Caco-2 (cell line): ENCODE measurements at regions not wholly inside any gene's neighbourhood (a gene's known extent, or its start where the extent isn't known, plus 50 kb on each side); places are given as distances from the start of the nearest gene placed in this dataset.

Experiments
- BruUV-seq: library from RNA; stranded (reverse); fragments of 400-500 nt; replicated peaks from 2 replicates; lab custom pipeline; 2021; lab: Mats Ljungman, UMichigan
- CTCF ChIA-PET: fragments of 300-600 bp; sonication (Branson Sonifier 250); formaldehyde crosslinking; loops from one replicate; lab custom pipeline; 2022; ENCODE audit warnings: antibody characterized with exemption; lab: Charles Lee
- POLR2A ChIA-PET: fragments of 300-600 bp; sonication (Branson Sonifier 250); formaldehyde crosslinking; loops from one replicate; lab custom pipeline; 2022; ENCODE audit warnings: antibody characterized with exemption; lab: Charles Lee
- DNase-seq, 2 experiments: peaks; one replicate each; pipeline versions ENCODE4 v3.0.0 to v3.0.0-alpha.2; 2020 to 2022
- H3K27me3 ChIP-seq: replicated peaks from 2 replicates; pipeline ENCODE4 v1.6.0; 2011; ENCODE audit warnings: low read length; ENCODE audit not compliant: control insufficient read depth, insufficient read depth
- H3K36me3 ChIP-seq: 2 replicates; pipeline ENCODE4 v1.5.1; 2011; ENCODE audit warnings: low read length; ENCODE audit not compliant: control insufficient read depth, insufficient read depth
- H3K4me1 ChIP-seq: fragments of 250-450 bp; sonication (Bioruptor Pico); 2 replicates; pipeline ENCODE4 v1.5.1; 2020; ENCODE audit warnings: mild to moderate bottlenecking
- H3K4me3 ChIP-seq: 2 replicates; pipeline ENCODE4 v1.5.1; 2011; ENCODE audit warnings: low read depth, mild to moderate bottlenecking, control low read depth, low read length
- H3K9me3 ChIP-seq: fragments of 250-450 bp; sonication (Bioruptor Pico); 2 replicates; pipeline ENCODE4 v1.5.1; 2020; ENCODE audit warnings: mild to moderate bottlenecking, moderate library complexity
- H3K27ac Mint-ChIP-seq: one replicate; pipeline ENCODE4 v1.8.0; 2022; ENCODE audit warnings: mixed read lengths; ENCODE audit not compliant: unreplicated experiment
- H3K27me3 Mint-ChIP-seq: one replicate; pipeline ENCODE4 v1.8.0; 2022; ENCODE audit warnings: mixed read lengths; ENCODE audit not compliant: insufficient read depth, unreplicated experiment
- H3K36me3 Mint-ChIP-seq: one replicate; pipeline ENCODE4 v1.8.0; 2022; ENCODE audit warnings: mild to moderate bottlenecking, mixed read lengths; ENCODE audit not compliant: insufficient read depth, unreplicated experiment
- H3K4me1 Mint-ChIP-seq: one replicate; pipeline ENCODE4 v1.8.0; 2022; ENCODE audit warnings: low read depth, mixed read lengths; ENCODE audit not compliant: unreplicated experiment
- H3K4me3 Mint-ChIP-seq: one replicate; pipeline ENCODE4 v1.8.0; 2022; ENCODE audit warnings: mild to moderate bottlenecking, moderate library complexity, mixed read lengths; ENCODE audit not compliant: unreplicated experiment
- H3K9me3 Mint-ChIP-seq: one replicate; pipeline ENCODE4 v1.8.0; 2022; ENCODE audit warnings: mixed read lengths; ENCODE audit not compliant: unreplicated experiment
- intact Hi-C: fragments of 100-400 bp; cut with micrococcal nuclease; formaldehyde crosslinking; loops from one replicate; pipeline ENCODE4 v1.10.0; 2022; ENCODE audit not compliant: unreplicated experiment
- TF ChIP-seq, protein P1 (sequence below), 2 experiments: fragments of 200-600 bp in 1 of 2; IDR thresholded peaks; 1 replicate in 1 of 2; 2 replicates in 1 of 2; pipeline versions ENCODE4 v1.5.1 to v1.8.0; 2011 to 2022; ENCODE audit warnings: antibody characterized with exemption in 1 of 2, control low read depth in 1 of 2, inconsistent platforms in 1 of 2, low read depth in 1 of 2, low read length in 1 of 2, mild to moderate bottlenecking in 1 of 2, moderate library complexity in 1 of 2; ENCODE audit not compliant: insufficient read depth in 1 of 2, severe bottlenecking in 1 of 2, unreplicated experiment in 1 of 2

DNA sequence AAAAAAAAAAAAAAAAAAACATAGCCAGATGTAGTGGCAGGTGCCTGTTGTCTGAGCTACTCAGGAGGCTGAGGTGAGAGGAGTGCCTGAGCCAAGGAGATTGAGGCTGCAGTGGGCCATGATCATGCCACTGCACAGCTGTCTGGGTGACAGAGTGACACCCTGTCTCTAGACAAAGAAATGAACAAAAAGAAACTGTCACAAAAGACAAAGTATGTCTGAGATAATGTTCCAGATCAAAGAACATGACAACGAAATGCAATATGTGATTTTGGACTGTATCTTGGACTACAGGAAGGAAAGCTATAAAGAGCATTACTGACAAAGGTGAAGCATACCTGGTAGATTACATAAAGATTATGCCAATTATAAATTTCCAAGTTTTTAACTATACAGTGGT, 862.8 kb downstream of the ROBO2 start:
- no peaks in the 10 kb centered on the region for H3K27me3 Mint-ChIP-seq
- no peak overlapping the region for H3K27ac Mint-ChIP-seq
- POLR2A ChIA-PET: no interaction called here
- H3K4me1 Mint-ChIP-seq: no peaks in the 10 kb centered on the region
- no peaks in the 10 kb centered on the region for H3K4me1 ChIP-seq
- intact Hi-C loops: no loop called here
- DNase-seq: no peak
- no peak overlapping the region for H3K4me3 ChIP-seq
- H3K36me3 Mint-ChIP-seq: no peaks in the 10 kb centered on the region
- no peak overlapping the region for H3K4me3 Mint-ChIP-seq
- H3K36me3 ChIP-seq: no peaks in the 10 kb centered on the region
- no peaks in the 10 kb centered on the region for H3K9me3 ChIP-seq
- H3K27me3 ChIP-seq: no peaks in the 10 kb centered on the region
- H3K9me3 Mint-ChIP-seq: no peaks in the 10 kb centered on the region
- BruUV-seq: no TSS peak
- TF ChIP-seq, protein P1, sequence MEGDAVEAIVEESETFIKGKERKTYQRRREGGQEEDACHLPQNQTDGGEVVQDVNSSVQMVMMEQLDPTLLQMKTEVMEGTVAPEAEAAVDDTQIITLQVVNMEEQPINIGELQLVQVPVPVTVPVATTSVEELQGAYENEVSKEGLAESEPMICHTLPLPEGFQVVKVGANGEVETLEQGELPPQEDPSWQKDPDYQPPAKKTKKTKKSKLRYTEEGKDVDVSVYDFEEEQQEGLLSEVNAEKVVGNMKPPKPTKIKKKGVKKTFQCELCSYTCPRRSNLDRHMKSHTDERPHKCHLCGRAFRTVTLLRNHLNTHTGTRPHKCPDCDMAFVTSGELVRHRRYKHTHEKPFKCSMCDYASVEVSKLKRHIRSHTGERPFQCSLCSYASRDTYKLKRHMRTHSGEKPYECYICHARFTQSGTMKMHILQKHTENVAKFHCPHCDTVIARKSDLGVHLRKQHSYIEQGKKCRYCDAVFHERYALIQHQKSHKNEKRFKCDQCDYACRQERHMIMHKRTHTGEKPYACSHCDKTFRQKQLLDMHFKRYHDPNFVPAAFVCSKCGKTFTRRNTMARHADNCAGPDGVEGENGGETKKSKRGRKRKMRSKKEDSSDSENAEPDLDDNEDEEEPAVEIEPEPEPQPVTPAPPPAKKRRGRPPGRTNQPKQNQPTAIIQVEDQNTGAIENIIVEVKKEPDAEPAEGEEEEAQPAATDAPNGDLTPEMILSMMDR (IDR thresholded peaks at IDR 0.05; ENCODE audit: insufficient read depth in 1 of 2, low read depth in 1 of 2, low read length in 1 of 2, severe bottlenecking in 1 of 2, unreplicated experiment in 1 of 2): no peak
- CTCF ChIA-PET: no interaction called here

DNA sequence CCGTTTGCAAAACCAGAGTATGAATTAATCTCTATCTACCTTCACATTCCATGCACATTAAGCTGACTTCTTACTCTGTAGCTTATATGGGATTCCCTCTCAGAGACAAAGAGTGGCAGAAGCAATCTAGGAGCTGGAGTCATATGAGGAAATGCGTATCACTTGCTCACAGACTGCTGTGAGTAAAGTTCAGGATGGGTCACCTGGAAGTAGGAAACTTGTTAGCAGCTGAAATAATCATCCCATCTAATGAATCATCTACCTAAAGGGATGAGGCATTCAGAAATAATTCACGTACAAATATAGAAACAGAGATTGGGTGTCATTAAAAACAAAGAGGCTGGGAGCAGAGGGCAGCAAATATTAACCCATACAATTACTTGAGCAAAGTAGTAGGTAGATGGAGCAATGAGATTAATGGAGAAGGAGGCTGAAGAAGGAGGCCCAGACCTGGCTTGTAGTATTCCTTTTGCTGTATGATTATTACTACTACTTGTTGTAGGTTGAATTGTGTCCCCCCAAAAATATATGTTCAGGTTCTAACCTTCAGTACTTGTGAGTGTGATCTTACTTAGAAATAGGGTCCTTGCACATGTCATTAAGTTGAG, 866.3 kb downstream of the ROBO2 start:
- ChIA-PET CTCF (no interaction called here), POLR2A (no interaction called here)
- intact Hi-C loops: no loop called here

DNA sequence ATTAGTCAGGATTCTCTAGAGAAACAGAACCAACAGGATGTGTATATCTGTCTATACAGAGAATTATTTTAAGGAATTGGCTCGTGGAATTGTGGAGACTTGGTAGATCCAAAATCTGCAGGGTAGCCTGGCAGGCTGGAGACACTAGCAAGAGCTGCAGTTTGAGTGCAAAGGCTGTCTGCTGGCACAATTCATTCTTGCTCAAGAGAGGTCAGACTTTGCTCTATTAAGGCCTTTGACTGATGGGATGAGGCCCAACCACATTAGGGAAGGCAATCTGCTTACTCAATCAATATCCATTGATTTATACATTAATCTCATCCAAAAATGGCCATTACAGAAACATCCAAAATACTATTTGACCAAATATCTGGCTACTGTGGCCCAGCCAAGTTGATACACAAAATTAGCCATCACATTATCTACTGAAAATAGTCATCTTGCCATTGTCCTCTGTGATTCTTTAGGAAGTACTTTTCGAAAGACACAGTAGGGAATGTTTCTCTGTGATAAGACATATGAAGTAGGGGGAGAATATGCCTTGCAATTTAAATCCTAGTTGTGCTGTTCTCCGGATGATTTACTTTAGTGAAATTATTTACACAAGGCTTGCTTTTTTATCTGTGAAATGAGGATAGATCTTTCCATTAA, 873.8 kb downstream of the ROBO2 start:
- Mint-ChIP-seq H3K27me3 (no peaks in the 10 kb centered on the region), H3K4me3 (no peak overlapping the region), H3K36me3 (no peaks in the 10 kb centered on the region), H3K4me1 (no peaks in the 10 kb centered on the region), H3K9me3 (no peaks in the 10 kb centered on the region), H3K27ac (no peak overlapping the region)
- TF ChIP-seq, protein P1 (IDR thresholded peaks at IDR 0.05; ENCODE audit: insufficient read depth in 1 of 2, low read depth in 1 of 2, low read length in 1 of 2, severe bottlenecking in 1 of 2, unreplicated experiment in 1 of 2): no peak
- Histone ChIP-seq H3K4me3 (no peak overlapping the region), H3K27me3 (no peaks in the 10 kb centered on the region), H3K36me3 (no peaks in the 10 kb centered on the region), H3K4me1 (no peaks in the 10 kb centered on the region), H3K9me3 (no peaks in the 10 kb centered on the region)
- no peak for DNase-seq
- BruUV-seq: no TSS peak
- POLR2A ChIA-PET: no interaction called here
- intact Hi-C loops: no loop called here
- CTCF ChIA-PET: no interaction called here

More for the DNA sequence above, 866.3 kb downstream of the ROBO2 start:
- H3K9me3 ChIP-seq: no peaks in the 10 kb centered on the region
- Mint-ChIP-seq H3K4me1 (no peaks in the 10 kb centered on the region), H3K36me3 (no peaks in the 10 kb centered on the region), H3K9me3 (no peaks in the 10 kb centered on the region), H3K4me3 (no peak overlapping the region), H3K27me3 (no peaks in the 10 kb centered on the region), H3K27ac (no peak overlapping the region)
- BruUV-seq: no TSS peak
- H3K36me3 ChIP-seq: no peaks in the 10 kb centered on the region
- no peak overlapping the region for H3K4me3 ChIP-seq
- DNase-seq: no peak
- H3K4me1 ChIP-seq: no peaks in the 10 kb centered on the region
- no peaks in the 10 kb centered on the region for H3K27me3 ChIP-seq
- TF ChIP-seq, protein P1 (IDR thresholded peaks at IDR 0.05; ENCODE audit: insufficient read depth in 1 of 2, low read depth in 1 of 2, low read length in 1 of 2, severe bottlenecking in 1 of 2, unreplicated experiment in 1 of 2): no peak
